GM19324 (cell line): ENCODE measurements at regions not wholly inside any gene's neighbourhood (a gene's known extent, or its start where the extent isn't known, plus 50 kb on each side); places are given as distances from the start of the nearest gene placed in this dataset.

Experiments
- ATAC-seq: cut with Tn5 transposase; IDR thresholded peaks from one replicate; pipeline ENCODE4 v1.9.1; 2021; ENCODE audit warnings: mild to moderate bottlenecking, moderate library complexity; ENCODE audit not compliant: unreplicated experiment, low FRiP score

- no peak for ATAC-seq
Measured at GRCh38 chr9:31336386-31336785, 1048.1 kb upstream of the ACO1 start.

- no peak for ATAC-seq
Measured at GRCh38 chr9:31336841-31337240, 1047.6 kb upstream of the ACO1 start.

- peak; percentile 96 for ATAC-seq
Measured at GRCh38 chr9:31347082-31347617, 1037.3 kb upstream of the ACO1 start.

GRCh38 chr9:31355159-31355882, 1029.1 kb upstream of the ACO1 start:
- ATAC-seq, result no peak

DNA sequence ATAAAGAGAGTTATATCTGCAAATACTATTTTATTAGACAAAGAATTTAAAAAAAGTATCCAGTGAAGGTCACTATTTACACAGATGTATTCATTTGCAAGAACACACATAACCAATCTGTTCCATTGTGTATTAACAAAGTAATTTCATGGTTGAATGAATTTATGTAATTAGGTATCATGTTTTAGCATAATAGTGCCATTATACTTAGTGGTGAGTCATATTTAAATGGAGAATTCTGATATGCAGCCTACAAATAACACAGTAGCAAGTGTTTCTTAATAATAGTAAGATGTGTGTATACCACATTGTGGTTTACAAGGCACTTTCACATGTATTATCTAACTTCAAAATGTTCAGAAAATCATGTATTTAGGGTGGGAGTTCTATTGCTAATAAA, 1028.5 kb upstream of the ACO1 start:
- ATAC-seq, result no peak

GRCh38 chr9:31359071-31359470, 1025.4 kb upstream of the ACO1 start:
- no peak for ATAC-seq

DNA sequence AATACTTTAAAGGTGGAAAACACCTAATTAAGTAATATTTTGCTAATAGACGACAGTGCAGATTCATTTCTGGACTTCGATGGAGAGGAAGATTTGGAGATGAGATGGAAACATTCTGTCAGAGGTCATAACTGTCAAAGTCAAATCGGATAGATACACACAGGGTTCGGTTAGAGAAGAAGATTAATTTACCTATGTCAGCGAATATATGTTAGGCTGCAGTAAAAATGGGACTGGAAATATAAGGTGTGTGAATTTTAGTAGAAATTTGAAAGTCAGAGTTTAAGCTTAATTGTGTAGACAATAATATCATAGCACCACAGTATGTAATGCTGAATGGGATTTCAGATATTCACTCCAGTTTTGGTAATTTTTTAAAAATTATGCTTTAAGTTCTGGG, 1020.3 kb upstream of the ACO1 start:
- ATAC-seq, result no peak

DNA sequence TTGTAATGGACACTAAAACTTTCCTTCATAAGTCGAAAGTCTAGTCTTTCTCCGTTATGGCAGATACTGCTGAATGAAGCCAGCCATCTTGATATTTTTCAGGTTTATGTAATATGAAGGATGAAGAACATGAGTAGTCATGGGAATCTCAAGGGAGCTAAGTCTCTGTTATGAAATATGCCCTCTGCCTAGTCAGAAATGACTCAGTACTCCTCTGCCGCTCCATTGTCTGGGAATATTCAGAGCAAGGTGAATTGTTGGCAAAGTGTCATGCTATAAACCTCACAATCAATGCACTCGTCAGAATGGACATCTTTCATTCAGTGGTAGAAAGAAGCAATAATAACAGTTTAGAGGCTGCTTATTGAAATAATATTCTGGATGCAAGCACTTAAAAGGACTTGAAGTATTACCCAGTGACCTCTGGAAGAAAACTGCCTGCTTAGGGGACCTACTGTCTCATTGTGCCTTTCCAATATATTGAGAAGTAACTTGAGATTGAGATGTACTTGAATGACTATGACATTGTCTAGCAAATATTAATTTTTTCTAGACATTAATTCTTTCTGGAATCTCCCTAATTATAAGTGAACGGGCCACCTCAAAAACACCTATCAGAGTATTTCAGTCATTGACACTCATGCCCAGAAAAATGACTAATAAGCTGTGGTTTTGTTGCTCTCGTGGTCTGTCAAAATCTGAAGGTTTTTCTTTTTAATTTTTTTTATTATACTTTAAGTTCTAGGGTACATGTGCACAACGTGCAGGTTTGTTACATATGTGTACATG, 1011.5 kb upstream of the ACO1 start:
- ATAC-seq, result no peak

GRCh38 chr9:31377358-31377757, 1007.1 kb upstream of the ACO1 start:
- no peak for ATAC-seq

GRCh38 chr9:31388660-31389059, 995.8 kb upstream of the ACO1 start:
- no peak for ATAC-seq

GRCh38 chr9:31389075-31389474, 995.4 kb upstream of the ACO1 start:
- no peak for ATAC-seq

DNA sequence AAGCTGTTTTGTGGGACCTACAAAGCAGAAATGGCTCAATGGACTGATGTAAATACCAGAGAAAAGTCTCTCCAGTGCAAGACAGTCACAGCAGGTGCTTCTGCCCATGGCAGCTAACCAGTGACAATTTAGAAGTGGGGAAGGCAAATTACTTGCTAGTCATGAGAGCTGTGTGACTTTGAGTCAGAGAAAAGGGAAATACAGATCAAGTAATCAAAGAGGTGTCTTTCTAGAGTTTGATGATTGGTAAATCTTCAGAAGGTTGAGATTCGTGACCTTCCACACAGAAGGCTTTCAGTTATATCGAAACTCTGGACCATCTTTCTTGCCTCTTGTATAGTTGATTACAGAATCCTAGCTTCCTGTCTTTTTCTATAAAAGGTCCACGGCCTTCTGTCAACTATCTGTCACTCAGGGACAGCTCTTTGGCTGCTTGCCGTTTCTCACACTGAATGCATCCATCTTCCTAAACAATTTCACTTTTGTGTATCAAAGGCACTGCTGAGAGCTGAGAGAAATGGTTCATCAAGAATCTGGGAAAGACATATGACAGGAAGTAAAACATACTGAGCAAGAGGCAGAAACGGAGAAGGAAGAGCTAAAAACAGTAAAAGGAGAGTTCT, 993.9 kb upstream of the ACO1 start:
- ATAC-seq, result peak; percentile 86

- no peak for ATAC-seq
Measured at GRCh38 chr9:31393240-31393639, 991.2 kb upstream of the ACO1 start.

DNA sequence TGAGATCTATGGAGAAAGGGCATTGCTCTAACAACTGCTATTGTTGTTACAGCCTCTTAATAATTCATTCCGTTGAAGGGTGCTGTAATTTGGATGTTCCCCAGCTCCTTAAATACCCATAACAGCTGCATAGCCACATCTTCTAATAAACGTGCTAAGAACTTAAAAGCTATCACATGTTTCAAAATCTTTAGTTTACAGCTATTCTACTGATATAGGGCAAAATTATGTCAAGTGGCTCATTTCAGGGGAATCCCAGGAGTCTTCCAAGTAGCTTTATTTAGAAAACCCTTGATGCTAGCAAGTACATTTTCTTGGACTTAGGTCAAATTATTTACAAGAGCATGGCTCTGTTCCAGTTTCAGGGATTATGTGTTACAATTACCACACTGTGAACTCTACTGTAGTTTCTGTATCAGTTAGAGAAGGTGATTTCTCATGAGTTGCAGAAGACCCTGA, 990.4 kb upstream of the ACO1 start:
- ATAC-seq, result peak; percentile 34

- ATAC-seq, result no peak
Measured at GRCh38 chr9:31412081-31412480, 972.4 kb upstream of the ACO1 start.

GRCh38 chr9:31415164-31415563, 969.3 kb upstream of the ACO1 start:
- no peak for ATAC-seq

DNA sequence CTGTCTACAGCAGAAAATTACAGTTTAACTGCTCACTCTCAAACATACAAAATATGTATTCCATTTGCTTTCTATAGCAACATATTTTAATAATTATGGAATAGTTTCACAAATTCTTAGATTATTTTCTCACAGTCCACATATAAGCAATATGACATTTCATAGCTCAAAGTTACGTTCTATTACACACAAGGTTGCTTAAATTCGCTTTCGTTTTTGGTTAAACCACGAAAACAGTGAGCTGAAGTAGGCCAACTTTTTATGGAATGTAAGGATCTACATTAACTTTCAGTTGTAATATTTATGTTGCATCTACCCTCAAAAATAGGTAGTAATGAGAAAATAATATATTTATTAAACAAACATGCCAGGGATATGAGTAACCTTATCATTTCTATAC, 966.0 kb upstream of the ACO1 start:
- no peak for ATAC-seq

DNA sequence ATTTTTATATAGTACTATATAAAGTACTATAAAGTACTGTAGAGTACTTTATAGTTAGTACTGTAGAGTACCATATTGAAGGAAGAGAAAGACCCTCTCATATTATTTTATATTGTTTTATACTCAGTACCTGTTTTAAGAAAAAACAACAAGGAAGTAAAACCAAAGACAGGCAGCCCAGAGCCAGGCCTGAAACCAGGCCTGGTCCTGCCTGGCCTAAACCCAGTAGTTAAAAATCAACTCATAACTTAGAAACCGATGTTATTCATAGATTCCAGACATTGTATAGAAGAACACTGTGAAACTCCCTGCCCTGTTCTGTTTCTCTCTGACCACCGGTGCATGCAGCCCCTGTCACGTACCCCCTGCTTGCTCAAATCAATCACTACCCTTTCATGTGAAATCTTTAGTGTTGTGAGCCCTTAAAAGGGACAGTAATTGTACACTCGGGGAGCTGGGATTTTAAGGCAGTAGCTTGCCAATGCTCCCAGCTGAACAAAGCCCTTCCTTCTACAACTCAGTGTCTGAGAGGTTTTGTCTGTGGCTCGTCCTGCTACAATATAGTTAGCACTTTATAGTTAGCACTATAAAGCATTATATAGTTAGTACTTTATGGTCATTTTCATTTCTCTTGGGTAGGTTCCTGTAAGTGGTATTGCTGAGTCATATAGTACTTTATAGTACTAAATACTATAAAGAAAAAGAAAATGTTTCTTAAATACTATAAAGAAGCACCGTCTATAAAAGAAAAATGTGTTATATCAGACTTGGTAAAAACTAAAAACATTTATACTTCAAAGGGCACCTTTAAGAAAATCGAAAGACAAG, 940.6 kb upstream of the ACO1 start:
- ATAC-seq, result peak; percentile 66

- ATAC-seq, result no peak
Measured at GRCh38 chr9:31445357-31445756, 939.1 kb upstream of the ACO1 start.

DNA sequence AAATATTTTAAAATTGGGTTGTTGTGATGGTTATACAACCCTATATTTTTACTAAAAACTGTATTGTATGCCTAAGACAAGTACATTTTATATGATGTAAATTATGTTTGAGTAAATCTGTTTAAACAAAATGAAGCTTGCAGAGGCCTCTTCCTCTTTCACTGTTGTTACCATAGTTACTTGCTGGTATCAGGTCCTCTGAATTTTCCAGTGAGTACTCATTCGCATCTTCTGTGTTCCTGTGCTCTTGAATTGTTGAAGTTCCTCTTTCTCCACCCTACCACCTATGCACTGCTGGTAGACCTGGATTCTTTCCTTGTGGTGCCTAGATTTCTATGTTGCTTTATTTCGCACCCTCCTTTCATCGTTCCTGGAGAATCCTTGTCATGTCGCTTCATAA, 938.5 kb upstream of the ACO1 start:
- ATAC-seq, result peak; percentile 73
